OCI-LY3 (cell line): ENCODE measurements at regions not wholly inside any gene's neighbourhood (a gene's known extent, or its start where the extent isn't known, plus 50 kb on each side); places are given as distances from the start of the nearest gene placed in this dataset.

ENCODE experiments used
- EZH2phosphoT487 ChIP-seq: fragments of 200-600 bp; shearing (Covaris generic); IDR thresholded peaks from 2 replicates; pipeline ENCODE4 v1.6.1; 2018; ENCODE audit warnings: antibody characterized with exemption, mixed run types, low read depth
- TF ChIP-seq, protein P1 (sequence below): fragments of 200-600, 300-600 bp; sonication (generic); IDR thresholded peaks from 2 replicates; pipeline ENCODE4 v1.5.1; 2014; ENCODE audit warnings: antibody characterized with exemption, low read length, low read depth

GRCh38 chr17:72362376-72363088 is 241.7 kb downstream of the SOX9 start:
- TF ChIP-seq, protein P1, sequence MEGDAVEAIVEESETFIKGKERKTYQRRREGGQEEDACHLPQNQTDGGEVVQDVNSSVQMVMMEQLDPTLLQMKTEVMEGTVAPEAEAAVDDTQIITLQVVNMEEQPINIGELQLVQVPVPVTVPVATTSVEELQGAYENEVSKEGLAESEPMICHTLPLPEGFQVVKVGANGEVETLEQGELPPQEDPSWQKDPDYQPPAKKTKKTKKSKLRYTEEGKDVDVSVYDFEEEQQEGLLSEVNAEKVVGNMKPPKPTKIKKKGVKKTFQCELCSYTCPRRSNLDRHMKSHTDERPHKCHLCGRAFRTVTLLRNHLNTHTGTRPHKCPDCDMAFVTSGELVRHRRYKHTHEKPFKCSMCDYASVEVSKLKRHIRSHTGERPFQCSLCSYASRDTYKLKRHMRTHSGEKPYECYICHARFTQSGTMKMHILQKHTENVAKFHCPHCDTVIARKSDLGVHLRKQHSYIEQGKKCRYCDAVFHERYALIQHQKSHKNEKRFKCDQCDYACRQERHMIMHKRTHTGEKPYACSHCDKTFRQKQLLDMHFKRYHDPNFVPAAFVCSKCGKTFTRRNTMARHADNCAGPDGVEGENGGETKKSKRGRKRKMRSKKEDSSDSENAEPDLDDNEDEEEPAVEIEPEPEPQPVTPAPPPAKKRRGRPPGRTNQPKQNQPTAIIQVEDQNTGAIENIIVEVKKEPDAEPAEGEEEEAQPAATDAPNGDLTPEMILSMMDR: no peak
- no peak for TF ChIP-seq EZH2phosphoT487
